Neural progenitor cell (in vitro differentiated cells): ENCODE measurements at regions not wholly inside any gene's neighbourhood (a gene's known extent, or its start where the extent isn't known, plus 50 kb on each side); places are given as distances from the start of the nearest gene placed in this dataset.

ENCODE experiments used
- DNase-seq: peaks from one replicate; pipeline ENCODE4 v3.0.0-alpha.2; 2016; ENCODE audit warnings: low spot score
- H2AFZ ChIP-seq: fragments of 200-600 bp; sonication (generic); replicated peaks from 2 replicates; pipeline ENCODE4 v1.6.1; 2016; ENCODE audit warnings: antibody characterized with exemption
- H3F3A ChIP-seq: fragments of 200-600 bp; sonication (generic); 2 replicates; pipeline ENCODE4 v1.6.1; 2016; ENCODE audit warnings: antibody characterized with exemption, low read depth
- H3K27ac ChIP-seq: fragments of 200-600 bp; sonication (generic); 2 replicates; pipeline ENCODE4 v1.5.1; 2016; ENCODE audit warnings: mild to moderate bottlenecking
- H3K27me3 ChIP-seq: fragments of 200-600 bp; sonication (generic); 2 replicates; pipeline ENCODE4 v1.6.1; 2016; ENCODE audit warnings: mild to moderate bottlenecking, moderate library complexity
- H3K36me3 ChIP-seq: fragments of 200-600 bp; sonication (generic); 2 replicates; pipeline ENCODE4 v1.5.1; 2016
- H3K4me1 ChIP-seq: fragments of 200-600 bp; sonication (generic); 2 replicates; pipeline ENCODE4 v1.6.1; 2016; ENCODE audit warnings: mixed run types
- H3K4me2 ChIP-seq: fragments of 200-600 bp; sonication (generic); 2 replicates; pipeline ENCODE4 v1.6.1; 2016
- H3K4me3 ChIP-seq: fragments of 200-600 bp; sonication (generic); 2 replicates; pipeline ENCODE4 v1.5.1; 2016
- H3K79me2 ChIP-seq: fragments of 200-600 bp; sonication (generic); 2 replicates; pipeline ENCODE4 v1.6.1; 2016; ENCODE audit warnings: low read depth
- H3K9ac ChIP-seq: fragments of 200-600 bp; sonication (generic); 2 replicates; pipeline ENCODE4 v1.6.1; 2016
- H3K9me3 ChIP-seq: fragments of 200-600 bp; sonication (generic); 2 replicates; pipeline ENCODE4 v1.5.1; 2016; ENCODE audit warnings: low read depth
- H4K20me1 ChIP-seq: fragments of 200-600 bp; sonication (generic); 2 replicates; pipeline ENCODE4 v1.6.1; 2016; ENCODE audit warnings: low read depth
- H3K27ac Mint-ChIP-seq: 3 replicates; pipeline ENCODE4 v1.8.0; 2021; ENCODE audit warnings: mixed read lengths
- H3K27me3 Mint-ChIP-seq: 2 replicates; pipeline ENCODE4 v1.8.0; 2022; ENCODE audit warnings: low read depth, mild to moderate bottlenecking, inconsistent platforms, moderate library complexity, mixed read lengths; ENCODE audit not compliant: insufficient read depth
- H3K36me3 Mint-ChIP-seq: 3 replicates; pipeline ENCODE4 v1.8.0; 2021; ENCODE audit warnings: mixed read lengths
- H3K4me1 Mint-ChIP-seq: 3 replicates; pipeline ENCODE4 v1.8.0; 2021; ENCODE audit warnings: mixed read lengths
- H3K4me3 Mint-ChIP-seq: 3 replicates; pipeline ENCODE4 v1.8.0; 2021; ENCODE audit warnings: mild to moderate bottlenecking, moderate library complexity, mixed read lengths
- H3K9me3 Mint-ChIP-seq: 3 replicates; pipeline ENCODE4 v1.8.0; 2020; ENCODE audit warnings: mixed read lengths
- CTCF ChIP-seq: fragments of 200-600 bp; sonication (generic); IDR thresholded peaks from 2 replicates; pipeline ENCODE4 v1.5.1; 2017; ENCODE audit warnings: antibody characterized with exemption, mild to moderate bottlenecking
- EZH2 ChIP-seq: fragments of 200-600 bp; sonication (generic); IDR thresholded peaks from 2 replicates; pipeline ENCODE4 v1.6.1; 2017; ENCODE audit warnings: antibody characterized with exemption, mild to moderate bottlenecking, moderate library complexity
- EZH2phosphoT487 ChIP-seq: fragments of 200-600 bp; sonication (generic); IDR thresholded peaks from 2 replicates; pipeline ENCODE4 v1.6.1; 2017; ENCODE audit warnings: antibody characterized with exemption

GRCh38 chr13:73517766-73518165 is 459.0 kb downstream of the KLF5 start:
- Histone ChIP-seq H3K36me3 (no peaks in the 10 kb centered on the region), H3K4me3 (no peak overlapping the region), H3K79me2 (no peaks in the 10 kb centered on the region), H4K20me1 (no peaks in the 10 kb centered on the region), H3K9ac (no peak overlapping the region), H3K27ac (no peak overlapping the region), H3K9me3 (no peaks in the 10 kb centered on the region), H3K4me1 (no peaks in the 10 kb centered on the region), H3F3A (no peaks in the 10 kb centered on the region), H2AFZ (no peak overlapping the region), H3K4me2 (no peak overlapping the region), H3K27me3 (no peaks in the 10 kb centered on the region)
- Mint-ChIP-seq H3K36me3 (no peaks in the 10 kb centered on the region), H3K27ac (no peak overlapping the region), H3K27me3 (no peaks in the 10 kb centered on the region), H3K9me3 (no peaks in the 10 kb centered on the region), H3K4me3 (no peak overlapping the region), H3K4me1 (no peaks in the 10 kb centered on the region)
- TF ChIP-seq CTCF = no peak
- TF ChIP-seq EZH2phosphoT487 = no peak
- no peak for TF ChIP-seq EZH2
- DNase-seq = no peak

GRCh38 chr13:73516731-73517130 is 457.9 kb downstream of the KLF5 start:
- TF ChIP-seq EZH2 (no peak), EZH2phosphoT487 (no peak), CTCF (no peak)
- H3K4me1 Mint-ChIP-seq = no peaks in the 10 kb centered on the region
- no peaks in the 10 kb centered on the region for H3K9me3 Mint-ChIP-seq
- Histone ChIP-seq H3K4me1 (no peaks in the 10 kb centered on the region), H4K20me1 (no peaks in the 10 kb centered on the region), H3K9me3 (no peaks in the 10 kb centered on the region), H3K9ac (no peak overlapping the region), H3K36me3 (no peaks in the 10 kb centered on the region), H3F3A (no peaks in the 10 kb centered on the region), H3K79me2 (no peaks in the 10 kb centered on the region), H3K27ac (no peak overlapping the region), H3K4me2 (no peak overlapping the region), H2AFZ (no peak overlapping the region), H3K27me3 (no peaks in the 10 kb centered on the region), H3K4me3 (no peak overlapping the region)
- DNase-seq = no peak
- no peak overlapping the region for H3K27ac Mint-ChIP-seq
- no peaks in the 10 kb centered on the region for H3K36me3 Mint-ChIP-seq
- no peak overlapping the region for H3K4me3 Mint-ChIP-seq
- no peaks in the 10 kb centered on the region for H3K27me3 Mint-ChIP-seq

- Mint-ChIP-seq H3K27me3 (no peaks in the 10 kb centered on the region), H3K4me1 (no peaks in the 10 kb centered on the region), H3K36me3 (no peaks in the 10 kb centered on the region), H3K27ac (no peak overlapping the region), H3K4me3 (no peak overlapping the region), H3K9me3 (no peaks in the 10 kb centered on the region)
- no peaks in the 10 kb centered on the region for H4K20me1 ChIP-seq
- H3K27me3 ChIP-seq = no peaks in the 10 kb centered on the region
- H3K36me3 ChIP-seq = no peaks in the 10 kb centered on the region
- no peaks in the 10 kb centered on the region for H3K4me1 ChIP-seq
- no peak overlapping the region for H3K27ac ChIP-seq
- H3K79me2 ChIP-seq = no peaks in the 10 kb centered on the region
- no peak for TF ChIP-seq CTCF
- no peak for TF ChIP-seq EZH2phosphoT487
- no peak for TF ChIP-seq EZH2
- H3F3A ChIP-seq = no peaks in the 10 kb centered on the region
- no peak overlapping the region for H2AFZ ChIP-seq
- H3K4me2 ChIP-seq = no peak overlapping the region
- H3K9ac ChIP-seq = no peak overlapping the region
- DNase-seq = no peak
- H3K9me3 ChIP-seq = no peaks in the 10 kb centered on the region
- no peak overlapping the region for H3K4me3 ChIP-seq
Measured at GRCh38 chr13:73514208-73514607, 455.4 kb downstream of the KLF5 start.

GRCh38 chr13:73513751-73514150 is 454.9 kb downstream of the KLF5 start:
- Histone ChIP-seq H4K20me1 (no peaks in the 10 kb centered on the region), H3K27ac (no peak overlapping the region), H3K36me3 (no peaks in the 10 kb centered on the region), H3K79me2 (no peaks in the 10 kb centered on the region), H3K4me1 (no peaks in the 10 kb centered on the region), H3K4me2 (no peak overlapping the region), H3K27me3 (no peaks in the 10 kb centered on the region), H3K4me3 (no peak overlapping the region), H3F3A (no peaks in the 10 kb centered on the region), H2AFZ (no peak overlapping the region), H3K9me3 (no peaks in the 10 kb centered on the region), H3K9ac (no peak overlapping the region)
- DNase-seq = no peak
- Mint-ChIP-seq H3K4me1 (no peaks in the 10 kb centered on the region), H3K9me3 (no peaks in the 10 kb centered on the region), H3K27me3 (no peaks in the 10 kb centered on the region), H3K4me3 (no peak overlapping the region), H3K27ac (no peak overlapping the region), H3K36me3 (no peaks in the 10 kb centered on the region)
- TF ChIP-seq EZH2 = no peak
- TF ChIP-seq EZH2phosphoT487 = no peak
- TF ChIP-seq CTCF = no peak
